ENCODE measurements at regions not wholly inside any gene's neighbourhood (a gene's known extent, or its start where the extent isn't known, plus 50 kb on each side); places are given as distances from the start of the nearest gene placed in this dataset.

DNA sequence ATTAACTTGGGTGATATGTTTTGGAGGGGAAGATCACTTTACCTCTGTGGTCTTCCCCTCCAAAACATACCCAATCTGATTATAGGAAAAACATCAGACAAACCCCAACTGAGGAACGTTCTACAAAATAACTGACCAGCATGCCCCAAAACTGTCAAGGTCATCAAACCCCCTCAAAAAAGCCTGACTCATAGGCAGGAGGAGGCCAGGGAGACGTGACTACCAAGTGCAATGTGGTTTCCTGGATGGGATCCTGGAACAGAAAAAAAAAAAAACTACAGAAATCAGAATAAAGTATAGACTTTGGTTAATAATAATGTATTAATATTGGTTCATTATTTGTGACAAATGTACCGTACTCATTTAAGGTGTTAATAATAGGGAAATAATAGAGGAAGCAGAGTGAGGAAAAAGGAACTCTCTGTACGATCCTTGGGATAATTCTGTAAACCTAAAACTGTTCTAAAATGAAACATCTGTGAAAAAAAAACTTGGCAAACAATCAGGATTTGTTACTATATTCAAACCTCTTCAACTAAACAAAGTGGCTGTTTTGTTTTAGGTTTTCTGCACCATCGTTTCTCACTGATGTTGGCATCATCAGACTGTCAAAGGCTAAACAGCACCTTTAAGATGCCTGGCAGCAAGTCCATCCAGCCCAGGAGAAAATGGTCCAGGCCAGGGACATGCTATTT lies 266.7 kb upstream of the SDK2 start:
- no peak overlapping the region for H3K9ac ChIP-seq
- Mint-ChIP-seq H3K4me3 (no peak overlapping the region), H3K27me3 (ENCODE audit: insufficient read depth, low read depth) (peaks cover 12% of the 10 kb centered on the region), H3K9me3 (peaks cover 4% of the 10 kb centered on the region), H3K4me1 (peaks cover 7% of the 10 kb centered on the region), H3K36me3 (no peaks in the 10 kb centered on the region), H3K27ac (no peak overlapping the region)
- no peaks in the 10 kb centered on the region for H3K79me2 ChIP-seq (ENCODE audit: low read depth)
- no peaks in the 10 kb centered on the region for H3K9me3 ChIP-seq (ENCODE audit: low read depth)
- no peaks in the 10 kb centered on the region for H3K36me3 ChIP-seq
- no peak overlapping the region for H3K4me2 ChIP-seq
- H3K4me1 ChIP-seq: no peaks in the 10 kb centered on the region
- H3K4me3 ChIP-seq: no peak overlapping the region
- no peaks in the 10 kb centered on the region for H3F3A ChIP-seq (ENCODE audit: low read depth)
- no peak for DNase-seq (ENCODE audit: low spot score)
- H3K27ac ChIP-seq: no peak overlapping the region
- H3K27me3 ChIP-seq: peaks cover 93% of the 10 kb centered on the region
- H4K20me1 ChIP-seq (ENCODE audit: low read depth): no peaks in the 10 kb centered on the region
- TF ChIP-seq EZH2 (IDR thresholded peaks at IDR 0.05) (no peak), EZH2phosphoT487 (IDR thresholded peaks at IDR 0.05) (no peak)
- TF ChIP-seq, protein P1, sequence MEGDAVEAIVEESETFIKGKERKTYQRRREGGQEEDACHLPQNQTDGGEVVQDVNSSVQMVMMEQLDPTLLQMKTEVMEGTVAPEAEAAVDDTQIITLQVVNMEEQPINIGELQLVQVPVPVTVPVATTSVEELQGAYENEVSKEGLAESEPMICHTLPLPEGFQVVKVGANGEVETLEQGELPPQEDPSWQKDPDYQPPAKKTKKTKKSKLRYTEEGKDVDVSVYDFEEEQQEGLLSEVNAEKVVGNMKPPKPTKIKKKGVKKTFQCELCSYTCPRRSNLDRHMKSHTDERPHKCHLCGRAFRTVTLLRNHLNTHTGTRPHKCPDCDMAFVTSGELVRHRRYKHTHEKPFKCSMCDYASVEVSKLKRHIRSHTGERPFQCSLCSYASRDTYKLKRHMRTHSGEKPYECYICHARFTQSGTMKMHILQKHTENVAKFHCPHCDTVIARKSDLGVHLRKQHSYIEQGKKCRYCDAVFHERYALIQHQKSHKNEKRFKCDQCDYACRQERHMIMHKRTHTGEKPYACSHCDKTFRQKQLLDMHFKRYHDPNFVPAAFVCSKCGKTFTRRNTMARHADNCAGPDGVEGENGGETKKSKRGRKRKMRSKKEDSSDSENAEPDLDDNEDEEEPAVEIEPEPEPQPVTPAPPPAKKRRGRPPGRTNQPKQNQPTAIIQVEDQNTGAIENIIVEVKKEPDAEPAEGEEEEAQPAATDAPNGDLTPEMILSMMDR (IDR thresholded peaks at IDR 0.05): no peak
- no peak overlapping the region for H2AFZ ChIP-seq (replicated peaks)

DNA sequence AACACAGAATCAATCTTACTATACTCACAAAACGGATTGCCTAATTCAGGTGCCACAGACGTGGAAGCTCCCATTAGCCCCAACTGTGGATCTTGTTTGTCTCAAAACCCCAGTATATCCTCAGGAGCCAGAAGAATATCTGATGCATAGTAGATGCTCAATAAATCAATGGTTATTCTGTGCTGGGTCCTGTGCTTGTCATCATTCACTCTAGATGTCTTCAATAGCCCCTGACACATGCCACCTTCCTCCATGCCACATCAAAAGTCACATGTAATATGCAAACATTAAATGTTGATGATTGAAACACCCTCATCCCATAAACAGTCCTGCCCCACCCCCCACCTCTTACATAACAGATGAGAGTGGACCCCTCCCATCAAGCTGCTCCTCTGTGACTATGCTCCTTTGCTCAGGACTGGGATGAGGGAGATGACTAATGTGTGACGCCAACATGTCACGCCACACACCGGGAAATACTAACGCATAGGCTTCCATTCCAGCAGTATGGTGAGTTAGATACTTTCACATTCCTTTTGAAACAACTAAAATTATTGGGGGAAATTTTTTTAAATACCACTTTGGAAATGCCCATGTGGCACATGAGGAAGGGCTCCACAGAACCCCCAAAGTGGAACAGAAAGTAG lies 267.6 kb upstream of the SDK2 start:
- Mint-ChIP-seq H3K27ac (no peak overlapping the region), H3K27me3 (ENCODE audit: insufficient read depth, low read depth) (peaks cover 12% of the 10 kb centered on the region), H3K36me3 (no peaks in the 10 kb centered on the region), H3K9me3 (peaks cover 4% of the 10 kb centered on the region), H3K4me3 (no peak overlapping the region), H3K4me1 (peaks cover 7% of the 10 kb centered on the region)
- Histone ChIP-seq H3K27ac (no peak overlapping the region), H3K27me3 (peaks cover 84% of the 10 kb centered on the region), H3K9ac (no peak overlapping the region), H3K9me3 (ENCODE audit: low read depth) (no peaks in the 10 kb centered on the region), H2AFZ (replicated peaks) (no peak overlapping the region), H3K36me3 (no peaks in the 10 kb centered on the region), H3K4me2 (no peak overlapping the region), H3F3A (ENCODE audit: low read depth) (no peaks in the 10 kb centered on the region), H3K4me3 (no peak overlapping the region), H4K20me1 (ENCODE audit: low read depth) (no peaks in the 10 kb centered on the region), H3K4me1 (no peaks in the 10 kb centered on the region), H3K79me2 (ENCODE audit: low read depth) (no peaks in the 10 kb centered on the region)
- TF ChIP-seq EZH2 (IDR thresholded peaks at IDR 0.05) (no peak), EZH2phosphoT487 (IDR thresholded peaks at IDR 0.05) (no peak)
- TF ChIP-seq, protein P1 (IDR thresholded peaks at IDR 0.05): no peak
- no peak for DNase-seq (ENCODE audit: low spot score)

DNA sequence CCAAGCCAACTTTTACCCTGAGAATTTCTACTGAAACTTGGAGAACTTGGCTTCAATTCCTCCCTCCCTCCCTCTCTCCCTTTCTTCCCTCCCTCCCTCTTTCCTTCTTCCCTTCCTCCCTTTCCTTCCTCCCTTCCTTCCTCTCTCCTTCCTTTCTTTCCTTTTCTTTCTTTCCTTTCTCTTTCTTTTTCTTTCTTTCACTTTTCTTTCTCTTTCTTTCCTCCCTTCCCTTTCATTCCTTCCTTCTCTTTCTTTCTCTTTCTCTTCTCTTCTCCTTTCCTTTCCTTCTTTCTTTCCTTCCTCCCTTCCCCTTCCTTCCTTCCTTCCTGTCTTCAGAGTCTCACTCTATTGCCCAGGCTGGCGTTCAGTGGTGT lies 268.1 kb upstream of the SDK2 start:
- H3K27me3 ChIP-seq: peaks cover 79% of the 10 kb centered on the region
- Mint-ChIP-seq H3K4me3 (no peak overlapping the region), H3K36me3 (no peaks in the 10 kb centered on the region), H3K27ac (no peak overlapping the region), H3K4me1 (peaks cover 7% of the 10 kb centered on the region), H3K9me3 (peaks cover 4% of the 10 kb centered on the region), H3K27me3 (ENCODE audit: insufficient read depth, low read depth) (peaks cover 12% of the 10 kb centered on the region)
- no peaks in the 10 kb centered on the region for H4K20me1 ChIP-seq (ENCODE audit: low read depth)
- H3F3A ChIP-seq (ENCODE audit: low read depth): no peaks in the 10 kb centered on the region
- no peak overlapping the region for H3K27ac ChIP-seq
- H3K4me1 ChIP-seq: no peaks in the 10 kb centered on the region
- no peak overlapping the region for H2AFZ ChIP-seq (replicated peaks)
- H3K4me2 ChIP-seq: no peak overlapping the region
- no peaks in the 10 kb centered on the region for H3K9me3 ChIP-seq (ENCODE audit: low read depth)
- no peaks in the 10 kb centered on the region for H3K79me2 ChIP-seq (ENCODE audit: low read depth)
- H3K36me3 ChIP-seq: no peaks in the 10 kb centered on the region
- no peak overlapping the region for H3K9ac ChIP-seq
- TF ChIP-seq EZH2phosphoT487 (IDR thresholded peaks at IDR 0.05): no peak
- TF ChIP-seq, protein P1 (IDR thresholded peaks at IDR 0.05): no peak
- no peak for TF ChIP-seq EZH2 (IDR thresholded peaks at IDR 0.05)
- H3K4me3 ChIP-seq: no peak overlapping the region
- DNase-seq (ENCODE audit: low spot score): no peak

All from neural progenitor cell (in vitro differentiated cells).